ENCODE measurements at regions not wholly inside any gene's neighbourhood (a gene's known extent, or its start where the extent isn't known, plus 50 kb on each side); places are given as distances from the start of the nearest gene placed in this dataset.

- ChIA-PET POLR2A (no interaction called here), CTCF (interaction anchor here (1.0 to 1.4 kb wide), 2 partner anchors 17 to 20 kb away, joined by 3 to 4 read pairs; no protein-coding TSS in a partner anchor)
- DNase-seq (ENCODE audit: extremely low spot score): no peak
- TF ChIP-seq CTCF (IDR thresholded peaks at IDR 0.05; ENCODE audit: control extremely low read depth, extremely low read depth, low read depth, missing control alignments): no peak
These were observed 263.2 kb downstream of the RAD51AP2 start for GRCh38 chr2:17255071-17255470.

GRCh38 chr2:17254421-17254820 is 263.8 kb downstream of the RAD51AP2 start:
- ChIA-PET CTCF (interaction anchor here (1.0 to 1.4 kb wide), 2 partner anchors 17 to 19 kb away, joined by 3 to 4 read pairs; no protein-coding TSS in a partner anchor), POLR2A (no interaction called here)
- TF ChIP-seq CTCF (IDR thresholded peaks at IDR 0.05; ENCODE audit: control extremely low read depth, extremely low read depth, low read depth, missing control alignments): no peak
- no peak for DNase-seq (ENCODE audit: extremely low spot score)

- no peak for DNase-seq (ENCODE audit: extremely low spot score)
- ChIA-PET CTCF (no interaction called here), POLR2A (no interaction called here)
- TF ChIP-seq CTCF (IDR thresholded peaks at IDR 0.05; ENCODE audit: control extremely low read depth, extremely low read depth, low read depth, missing control alignments): no peak
These were observed 266.0 kb downstream of the RAD51AP2 start for GRCh38 chr2:17252258-17252657.

GRCh38 chr2:17251171-17251570 is 267.1 kb downstream of the RAD51AP2 start:
- ChIA-PET CTCF (no interaction called here), POLR2A (no interaction called here)
- no peak for DNase-seq (ENCODE audit: extremely low spot score)
- TF ChIP-seq CTCF (IDR thresholded peaks at IDR 0.05; ENCODE audit: control extremely low read depth, extremely low read depth, low read depth, missing control alignments): no peak

GRCh38 chr2:17249249-17249648 is 269.0 kb downstream of the RAD51AP2 start:
- no peak for DNase-seq (ENCODE audit: extremely low spot score)
- POLR2A ChIA-PET: no interaction called here
- CTCF ChIA-PET: interaction anchor here (1.0 kb wide), 1 partner anchor 61 kb away, joined by 3 read pairs; no protein-coding TSS in a partner anchor
- no peak for TF ChIP-seq CTCF (IDR thresholded peaks at IDR 0.05; ENCODE audit: control extremely low read depth, extremely low read depth, low read depth, missing control alignments)

GRCh38 chr2:17245906-17246305 is 272.3 kb downstream of the RAD51AP2 start:
- POLR2A ChIA-PET: no interaction called here
- CTCF ChIA-PET: interaction anchor here (1.5 kb wide), 1 partner anchor 34 kb away, joined by 3 read pairs; no protein-coding TSS in a partner anchor
- DNase-seq (ENCODE audit: extremely low spot score): no peak
- TF ChIP-seq CTCF (IDR thresholded peaks at IDR 0.05; ENCODE audit: control extremely low read depth, extremely low read depth, low read depth, missing control alignments): no peak

All from GM10248 (cell line).